ENCODE measurements at regions not wholly inside any gene's neighbourhood (a gene's known extent, or its start where the extent isn't known, plus 50 kb on each side); places are given as distances from the start of the nearest gene placed in this dataset.

GRCh38 chr3:166864473-166865467, 515.3 kb downstream of the ZBBX start:
- TF ChIP-seq PHF20 (IDR thresholded peaks at IDR 0.05; ENCODE audit: partially characterized antibody) (no peak), IRF1 (CRISPR knock-in tag; IDR thresholded peaks at IDR 0.05; ENCODE audit: borderline replicate concordance) (no peak), CTCF (IDR thresholded peaks at IDR 0.05 in 2 of 3, conservative IDR thresholded peaks at IDR 0.05 in 1 of 3; ENCODE audit: insufficient read depth in 2 of 3, low read depth in 1 of 3, low read length in 3 of 3) (no peak), EP300 (IDR thresholded peaks at IDR 0.05; ENCODE audit: low read length) (no peak), ATF7 (IDR thresholded peaks at IDR 0.05) (no peak), ZNF655 (CRISPR knock-in tag; IDR thresholded peaks at IDR 0.05) (no peak), MTA2 (IDR thresholded peaks at IDR 0.05; ENCODE audit: low read depth) (no peak), POLR2AphosphoS5 (IDR thresholded peaks at IDR 0.05; ENCODE audit: control insufficient read depth, insufficient read depth, low read depth, low read length) (no peak), SAP30 (IDR thresholded peaks at IDR 0.05; ENCODE audit: borderline replicate concordance, insufficient read depth, low read depth, low read length, poor library complexity, severe bottlenecking) (no peak)
- TF ChIP-seq, protein P1, sequence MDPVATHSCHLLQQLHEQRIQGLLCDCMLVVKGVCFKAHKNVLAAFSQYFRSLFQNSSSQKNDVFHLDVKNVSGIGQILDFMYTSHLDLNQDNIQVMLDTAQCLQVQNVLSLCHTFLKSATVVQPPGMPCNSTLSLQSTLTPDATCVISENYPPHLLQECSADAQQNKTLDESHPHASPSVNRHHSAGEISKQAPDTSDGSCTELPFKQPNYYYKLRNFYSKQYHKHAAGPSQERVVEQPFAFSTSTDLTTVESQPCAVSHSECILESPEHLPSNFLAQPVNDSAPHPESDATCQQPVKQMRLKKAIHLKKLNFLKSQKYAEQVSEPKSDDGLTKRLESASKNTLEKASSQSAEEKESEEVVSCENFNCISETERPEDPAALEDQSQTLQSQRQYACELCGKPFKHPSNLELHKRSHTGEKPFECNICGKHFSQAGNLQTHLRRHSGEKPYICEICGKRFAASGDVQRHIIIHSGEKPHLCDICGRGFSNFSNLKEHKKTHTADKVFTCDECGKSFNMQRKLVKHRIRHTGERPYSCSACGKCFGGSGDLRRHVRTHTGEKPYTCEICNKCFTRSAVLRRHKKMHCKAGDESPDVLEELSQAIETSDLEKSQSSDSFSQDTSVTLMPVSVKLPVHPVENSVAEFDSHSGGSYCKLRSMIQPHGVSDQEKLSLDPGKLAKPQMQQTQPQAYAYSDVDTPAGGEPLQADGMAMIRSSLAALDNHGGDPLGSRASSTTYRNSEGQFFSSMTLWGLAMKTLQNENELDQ (CRISPR knock-in tag; IDR thresholded peaks at IDR 0.05; ENCODE audit: borderline replicate concordance): no peak
- TF ChIP-seq, protein P2, sequence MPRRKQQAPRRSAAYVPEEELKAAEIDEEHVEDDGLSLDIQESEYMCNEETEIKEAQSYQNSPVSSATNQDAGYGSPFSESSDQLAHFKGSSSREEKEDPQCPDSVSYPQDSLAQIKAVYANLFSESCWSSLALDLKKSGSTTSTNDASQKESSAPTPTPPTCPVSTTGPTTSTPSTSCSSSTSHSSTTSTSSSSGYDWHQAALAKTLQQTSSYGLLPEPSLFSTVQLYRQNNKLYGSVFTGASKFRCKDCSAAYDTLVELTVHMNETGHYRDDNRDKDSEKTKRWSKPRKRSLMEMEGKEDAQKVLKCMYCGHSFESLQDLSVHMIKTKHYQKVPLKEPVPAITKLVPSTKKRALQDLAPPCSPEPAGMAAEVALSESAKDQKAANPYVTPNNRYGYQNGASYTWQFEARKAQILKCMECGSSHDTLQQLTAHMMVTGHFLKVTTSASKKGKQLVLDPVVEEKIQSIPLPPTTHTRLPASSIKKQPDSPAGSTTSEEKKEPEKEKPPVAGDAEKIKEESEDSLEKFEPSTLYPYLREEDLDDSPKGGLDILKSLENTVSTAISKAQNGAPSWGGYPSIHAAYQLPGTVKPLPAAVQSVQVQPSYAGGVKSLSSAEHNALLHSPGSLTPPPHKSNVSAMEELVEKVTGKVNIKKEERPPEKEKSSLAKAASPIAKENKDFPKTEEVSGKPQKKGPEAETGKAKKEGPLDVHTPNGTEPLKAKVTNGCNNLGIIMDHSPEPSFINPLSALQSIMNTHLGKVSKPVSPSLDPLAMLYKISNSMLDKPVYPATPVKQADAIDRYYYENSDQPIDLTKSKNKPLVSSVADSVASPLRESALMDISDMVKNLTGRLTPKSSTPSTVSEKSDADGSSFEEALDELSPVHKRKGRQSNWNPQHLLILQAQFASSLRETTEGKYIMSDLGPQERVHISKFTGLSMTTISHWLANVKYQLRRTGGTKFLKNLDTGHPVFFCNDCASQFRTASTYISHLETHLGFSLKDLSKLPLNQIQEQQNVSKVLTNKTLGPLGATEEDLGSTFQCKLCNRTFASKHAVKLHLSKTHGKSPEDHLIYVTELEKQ (CRISPR knock-in tag; IDR thresholded peaks at IDR 0.05): no peak

All from K562 (cell line).